ENCODE measurements at regions not wholly inside any gene's neighbourhood (a gene's known extent, or its start where the extent isn't known, plus 50 kb on each side); places are given as distances from the start of the nearest gene placed in this dataset.

DNA sequence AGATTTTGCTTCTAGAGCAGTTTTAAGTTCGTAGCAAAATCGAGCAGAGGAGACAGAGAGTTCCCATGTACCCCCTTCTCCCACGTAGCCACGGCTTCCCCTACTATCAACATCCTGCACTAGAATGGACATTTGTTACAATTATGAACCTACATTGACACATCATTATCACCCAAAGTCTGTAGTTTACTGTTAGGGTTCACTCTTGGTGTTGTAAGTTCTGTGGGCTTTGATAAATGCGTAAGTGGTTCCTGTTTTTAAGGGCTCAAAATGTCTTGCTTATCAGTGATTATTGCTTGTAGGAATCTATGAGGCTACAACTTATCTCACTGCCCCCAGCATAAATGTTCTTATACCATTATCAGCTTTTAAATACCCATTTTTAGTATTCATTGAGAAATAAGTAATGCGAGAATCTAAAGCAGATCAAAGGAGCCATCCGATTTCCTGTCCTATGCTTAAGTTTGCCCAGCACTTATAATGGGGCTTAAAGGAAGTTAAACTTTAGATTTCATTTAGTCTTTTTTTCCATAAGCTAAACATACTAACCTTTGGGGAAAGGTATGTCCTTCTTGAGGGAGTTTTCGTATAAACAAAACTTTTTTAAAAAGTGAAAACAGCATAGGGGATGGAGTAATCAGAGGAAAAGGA lies 118.7 kb downstream of the HAUS1 start:
- Histone ChIP-seq H2BK20ac (ENCODE audit: low read length) (no peak overlapping the region), H4K8ac (ENCODE audit: extremely low read depth, insufficient read depth, low read length) (no peak overlapping the region)
- TF ChIP-seq CREB1 (IDR thresholded peaks at IDR 0.05) (no peak), JUN (IDR thresholded peaks at IDR 0.05; ENCODE audit: low read depth, low read length) (no peak), POU5F1 (IDR thresholded peaks at IDR 0.05; ENCODE audit: low read depth, low read length) (no peak), GABPA (IDR thresholded peaks at IDR 0.05; ENCODE audit: borderline replicate concordance, insufficient read depth, low read length) (no peak), RNF2 (IDR thresholded peaks at IDR 0.05; ENCODE audit: borderline replicate concordance, low read depth, low read length, missing control alignments, poor library complexity, severe bottlenecking) (no peak), USF2 (IDR thresholded peaks at IDR 0.05; ENCODE audit: low read length) (no peak), ZNF274 (IDR thresholded peaks at IDR 0.05; ENCODE audit: borderline replicate concordance, extremely low read depth, low read length) (no peak), BRCA1 (IDR thresholded peaks at IDR 0.05; ENCODE audit: low read depth, low read length) (no peak), CEBPB (IDR thresholded peaks at IDR 0.05; ENCODE audit: low read depth, low read length) (no peak), SP2 (IDR thresholded peaks at IDR 0.05; ENCODE audit: low read length) (no peak), HDAC2 (IDR thresholded peaks at IDR 0.05; ENCODE audit: borderline replicate concordance in 1 of 2, low read depth in 2 of 2, low read length in 2 of 2) (no peak)
- TF ChIP-seq, protein P1, sequence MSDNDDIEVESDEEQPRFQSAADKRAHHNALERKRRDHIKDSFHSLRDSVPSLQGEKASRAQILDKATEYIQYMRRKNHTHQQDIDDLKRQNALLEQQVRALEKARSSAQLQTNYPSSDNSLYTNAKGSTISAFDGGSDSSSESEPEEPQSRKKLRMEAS (IDR thresholded peaks at IDR 0.05): no peak

More for the DNA sequence above, 118.7 kb downstream of the HAUS1 start:
- Histone ChIP-seq H3K9me3 (ENCODE audit: insufficient read depth in 2 of 2, low read depth in 1 of 2, low read length in 1 of 2) (no peaks in the 10 kb centered on the region), H3K56ac (replicated peaks; ENCODE audit: insufficient read length, low read depth, low read length) (no peak overlapping the region), H2BK5ac (ENCODE audit: low read depth, low read length) (no peak overlapping the region), H3K14ac (ENCODE audit: insufficient read length) (no peak overlapping the region), H4K91ac (replicated peaks; ENCODE audit: insufficient read length, low read length) (no peak overlapping the region), H3K27ac (ENCODE audit: low read depth, low read length) (no peak overlapping the region), H2BK15ac (ENCODE audit: low read length) (no peak overlapping the region), H2BK12ac (ENCODE audit: low read depth, low read length) (no peak overlapping the region), H3K79me1 (ENCODE audit: low read depth, low read length) (peaks cover 4% of the 10 kb centered on the region), H3K4ac (replicated peaks; ENCODE audit: insufficient read length, low read depth, low read length) (no peak overlapping the region), H2AK5ac (ENCODE audit: low read depth, low read length) (no peak overlapping the region), H3K27me3 (replicated peaks in 1 of 4; ENCODE audit: control insufficient read depth in 3 of 4, extremely low read depth in 1 of 4, insufficient read depth in 3 of 4, low read length in 3 of 4) (no peaks in the 10 kb centered on the region), H3K4me3 (ENCODE audit: extremely low read depth in 1 of 4, insufficient read depth in 2 of 4, low read depth in 3 of 4, low read length in 4 of 4) (no peak overlapping the region), H3K23ac (ENCODE audit: insufficient read length) (no peak overlapping the region), H3K23me2 (ENCODE audit: low read depth, low read length) (no peaks in the 10 kb centered on the region), H3K4me2 (ENCODE audit: insufficient read depth in 1 of 2, low read depth in 2 of 2, low read length in 2 of 2) (no peak overlapping the region), H3K36me3 (ENCODE audit: control insufficient read depth in 2 of 4, insufficient read depth in 4 of 4, low read length in 3 of 4) (no peaks in the 10 kb centered on the region), H3K18ac (ENCODE audit: extremely low read depth, low read length) (no peak overlapping the region), H2AFZ (ENCODE audit: low read length) (no peak overlapping the region), H3K9ac (replicated peaks in 1 of 4; ENCODE audit: extremely low read depth in 1 of 4, low read depth in 3 of 4, low read length in 3 of 4) (no peak overlapping the region), H3K4me1 (replicated peaks in 1 of 4; ENCODE audit: control insufficient read depth in 3 of 4, insufficient read depth in 4 of 4, low read length in 3 of 4) (no peaks in the 10 kb centered on the region; a peak in 1 of 7 replicates), H4K5ac (ENCODE audit: insufficient read length, low read depth, low read length) (no peak overlapping the region), H3K79me2 (ENCODE audit: control insufficient read depth in 1 of 2, insufficient read depth in 2 of 2, low read length in 2 of 2) (peaks cover 0 to 14% of the 10 kb centered on the region in 2 experiments; a peak in 2 of 4 replicates), H2BK120ac (replicated peaks; ENCODE audit: low read depth, low read length) (no peak overlapping the region), H4K20me1 (replicated peaks in 1 of 2; ENCODE audit: control insufficient read depth in 1 of 2, insufficient read depth in 2 of 2, low read length in 2 of 2) (peaks cover 0 to 2% of the 10 kb centered on the region in 2 experiments)
- CTCF ChIA-PET (ENCODE audit: partially characterized antibody): interaction anchor here (0.8 to 2.5 kb wide), 2 partner anchors 49 to 75 kb away, joined by 3 to 8 read pairs; a partner anchor contains a TSS
- POLR2A ChIA-PET (ENCODE audit: partially characterized antibody): no interaction called here
- WGBS, 2 experiments (ENCODE audit: extremely low coverage in 1 of 2, insufficient coverage in 1 of 2, insufficient read length in 1 of 2, insufficient replicate concordance in 2 of 2, low coverage in 1 of 2, low lambda C conversion rate in 2 of 2, missing lambda C conversion rate in 1 of 2): 87% methylated on average over 8 of the region's 8 CpGs; no CpG with 5 or more reads in 1 of the 2 experiments
- FAIRE-seq (no peak), DNase-seq (ENCODE audit: low read depth in 1 of 2, low spot score in 2 of 2) (no peak)

All from H1 (cell line).